ENCODE measurements at regions not wholly inside any gene's neighbourhood (a gene's known extent, or its start where the extent isn't known, plus 50 kb on each side); places are given as distances from the start of the nearest gene placed in this dataset.

- TF ChIP-seq EZH2 (IDR thresholded peaks at IDR 0.05; ENCODE audit: low read length, unreplicated experiment) = no peak
- TF ChIP-seq CTCF (conservative IDR thresholded peaks at IDR 0.05; ENCODE audit: low read depth, low read length) = no peak
- TF ChIP-seq EZH2phosphoT487 (IDR thresholded peaks at IDR 0.05; ENCODE audit: borderline replicate concordance, low read length) = no peak
Observed at GRCh38 chr17:83149761-83150251, 70.4 kb downstream of the METRNL start.

Data from PC-3 (cell line).